ENCODE measurements at regions not wholly inside any gene's neighbourhood (a gene's known extent, or its start where the extent isn't known, plus 50 kb on each side); places are given as distances from the start of the nearest gene placed in this dataset.
"Not testable (repeated sequence)": the region's sequence is repeated elsewhere in the genome, so short reads cannot be mapped to it uniquely, and the experiment has no call there.

DNA sequence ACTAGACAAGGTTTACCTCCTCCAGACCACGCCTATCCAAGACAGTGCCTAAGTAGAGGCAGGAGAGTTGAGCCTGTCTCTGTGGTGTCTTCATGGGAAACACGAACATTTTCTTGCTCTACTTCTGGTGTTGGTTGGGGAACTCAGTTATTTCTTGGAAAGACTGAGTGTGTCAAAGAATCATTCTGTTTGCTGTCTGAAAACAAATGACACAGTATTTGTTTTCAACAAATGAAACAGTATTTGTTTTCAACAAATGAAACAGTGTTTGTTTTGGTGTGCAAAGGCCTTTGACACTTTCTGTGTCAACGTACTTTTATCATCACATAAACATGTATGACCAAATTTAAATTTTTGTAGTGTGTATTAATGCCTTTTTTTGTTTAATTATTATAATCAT, 416.5 kb upstream of the NPAP1 start:
- BruUV-seq (replicated peaks); H3K27ac ChIP-seq (ENCODE audit: low read length); CTCF ChIA-PET; POLR2A ChIA-PET (ENCODE audit: unreplicated experiment); H3F3A ChIP-seq (ENCODE audit: low read length, unreplicated experiment); H3K4me2 ChIP-seq (ENCODE audit: low read length); DNase-seq; H3K27me3 ChIP-seq (ENCODE audit: low read length); H3K79me2 ChIP-seq (ENCODE audit: low read length); H3K4me3 ChIP-seq (ENCODE audit: low read length); H3K4me1 ChIP-seq (ENCODE audit: insufficient read depth, low read length); intact Hi-C loops (cut with micrococcal nuclease); H3K9ac ChIP-seq (ENCODE audit: low read length); H3K9me2 ChIP-seq (replicated peaks; ENCODE audit: low read length); H3K36me3 ChIP-seq (ENCODE audit: low read depth, low read length); H4K20me1 ChIP-seq (ENCODE audit: low read length); ATAC-seq; H2AFZ ChIP-seq (ENCODE audit: low read length); H3K9me3 ChIP-seq (ENCODE audit: low read length): not testable (repeated sequence)

DNA sequence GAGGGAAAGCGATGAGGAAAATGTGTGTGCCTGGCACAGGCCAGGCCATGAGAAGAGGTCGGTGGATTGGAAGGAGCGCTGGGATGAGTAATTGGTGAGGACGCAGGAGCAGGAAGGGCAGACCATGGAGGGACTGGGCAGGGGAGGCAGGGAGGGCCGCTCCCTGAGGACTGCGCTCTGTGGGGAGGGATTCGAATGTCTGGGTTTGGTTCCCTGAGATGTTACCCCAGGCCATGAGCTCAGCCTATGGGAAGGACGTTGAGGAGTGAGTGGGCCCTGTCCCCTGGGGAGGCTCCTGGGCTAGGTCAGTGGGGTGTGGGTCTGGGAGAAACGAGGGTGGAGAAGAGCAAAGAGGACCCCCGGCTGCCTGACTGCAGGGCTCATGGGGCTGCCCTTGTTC, 415.2 kb upstream of the NPAP1 start:
- H3K4me2 ChIP-seq (ENCODE audit: low read length); POLR2A ChIA-PET (ENCODE audit: unreplicated experiment); H3K9ac ChIP-seq (ENCODE audit: low read length); H2AFZ ChIP-seq (ENCODE audit: low read length); H3K79me2 ChIP-seq (ENCODE audit: low read length); intact Hi-C loops (cut with micrococcal nuclease); ATAC-seq; H3K27ac ChIP-seq (ENCODE audit: low read length); BruUV-seq (replicated peaks); H3F3A ChIP-seq (ENCODE audit: low read length, unreplicated experiment); H3K36me3 ChIP-seq (ENCODE audit: low read depth, low read length); H3K9me3 ChIP-seq (ENCODE audit: low read length); H4K20me1 ChIP-seq (ENCODE audit: low read length); H3K9me2 ChIP-seq (replicated peaks; ENCODE audit: low read length); CTCF ChIA-PET; H3K27me3 ChIP-seq (ENCODE audit: low read length); H3K4me1 ChIP-seq (ENCODE audit: insufficient read depth, low read length); H3K4me3 ChIP-seq (ENCODE audit: low read length); DNase-seq: not testable (repeated sequence)

DNA sequence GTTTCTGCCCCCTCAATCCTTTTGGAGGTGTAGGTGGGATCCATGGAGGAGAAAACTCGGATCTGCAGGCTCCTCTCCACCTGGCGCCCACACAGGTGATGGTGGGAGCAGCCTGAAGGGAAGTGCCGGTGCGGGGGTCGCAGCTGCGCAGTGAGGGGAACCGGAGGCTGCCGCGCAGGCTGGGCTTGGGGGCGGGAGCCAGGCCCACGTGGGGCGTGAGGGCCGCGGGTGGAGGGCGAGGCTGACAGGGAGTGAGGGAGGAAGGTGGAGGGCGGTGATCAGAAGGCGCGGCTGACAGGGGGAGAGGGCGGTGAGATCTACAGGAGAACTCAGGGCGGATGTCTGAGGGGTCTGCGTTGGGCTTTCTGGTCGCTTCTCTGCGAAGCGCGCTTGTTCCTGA, 414.7 kb upstream of the NPAP1 start:
- intact Hi-C loops (cut with micrococcal nuclease), result not testable (repeated sequence)

DNA sequence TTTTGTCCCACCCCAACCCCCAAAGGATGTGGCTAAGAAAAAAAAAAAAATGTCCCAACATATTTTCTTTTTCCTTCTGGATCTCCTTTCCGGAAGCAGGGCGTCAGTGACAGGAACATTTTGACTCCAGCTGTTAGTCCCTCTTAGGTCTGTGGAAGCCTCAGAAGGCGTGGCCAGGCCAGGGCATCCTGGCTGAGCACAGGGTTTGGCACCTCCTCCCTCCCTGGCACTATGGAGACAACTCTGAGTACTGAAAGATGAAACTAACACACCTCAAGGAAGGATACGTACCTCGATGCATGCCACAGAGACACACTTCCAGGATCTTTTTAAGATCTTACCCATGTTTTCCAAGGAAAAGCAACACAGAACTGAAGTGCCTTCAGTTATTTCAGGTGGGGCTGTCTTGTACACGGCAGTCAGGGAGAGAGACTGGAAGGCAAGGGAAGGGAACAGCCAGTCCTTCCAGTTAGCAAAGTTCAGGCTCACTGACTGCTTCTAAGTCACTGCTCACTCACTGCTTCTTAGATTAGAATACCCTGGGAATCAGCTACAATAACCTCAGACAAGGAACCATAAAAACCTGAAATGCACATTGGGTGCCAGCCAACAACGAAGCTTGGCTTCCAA, 406.9 kb upstream of the NPAP1 start:
- DNase-seq; H3K4me3 ChIP-seq (ENCODE audit: low read length); H3F3A ChIP-seq (ENCODE audit: low read length, unreplicated experiment); intact Hi-C loops (cut with micrococcal nuclease); H4K20me1 ChIP-seq (ENCODE audit: low read length); H3K9me2 ChIP-seq (replicated peaks; ENCODE audit: low read length); ATAC-seq; H3K9ac ChIP-seq (ENCODE audit: low read length); CTCF ChIA-PET; BruUV-seq (replicated peaks); H3K4me1 ChIP-seq (ENCODE audit: insufficient read depth, low read length); H3K36me3 ChIP-seq (ENCODE audit: low read depth, low read length); POLR2A ChIA-PET (ENCODE audit: unreplicated experiment); H3K9me3 ChIP-seq (ENCODE audit: low read length); H3K27ac ChIP-seq (ENCODE audit: low read length); H3K27me3 ChIP-seq (ENCODE audit: low read length); H2AFZ ChIP-seq (ENCODE audit: low read length); H3K4me2 ChIP-seq (ENCODE audit: low read length); H3K79me2 ChIP-seq (ENCODE audit: low read length): not testable (repeated sequence)

More for the DNA sequence above, 414.7 kb upstream of the NPAP1 start:
- H3K79me2 ChIP-seq (ENCODE audit: low read length); CTCF ChIA-PET; H3K4me2 ChIP-seq (ENCODE audit: low read length); H3F3A ChIP-seq (ENCODE audit: low read length, unreplicated experiment); H3K4me3 ChIP-seq (ENCODE audit: low read length); H4K20me1 ChIP-seq (ENCODE audit: low read length); DNase-seq; H3K9me2 ChIP-seq (replicated peaks; ENCODE audit: low read length); H3K4me1 ChIP-seq (ENCODE audit: insufficient read depth, low read length); H3K36me3 ChIP-seq (ENCODE audit: low read depth, low read length); BruUV-seq (replicated peaks); H2AFZ ChIP-seq (ENCODE audit: low read length); H3K9ac ChIP-seq (ENCODE audit: low read length); H3K9me3 ChIP-seq (ENCODE audit: low read length); ATAC-seq; H3K27ac ChIP-seq (ENCODE audit: low read length); POLR2A ChIA-PET (ENCODE audit: unreplicated experiment); H3K27me3 ChIP-seq (ENCODE audit: low read length): not testable (repeated sequence)

DNA sequence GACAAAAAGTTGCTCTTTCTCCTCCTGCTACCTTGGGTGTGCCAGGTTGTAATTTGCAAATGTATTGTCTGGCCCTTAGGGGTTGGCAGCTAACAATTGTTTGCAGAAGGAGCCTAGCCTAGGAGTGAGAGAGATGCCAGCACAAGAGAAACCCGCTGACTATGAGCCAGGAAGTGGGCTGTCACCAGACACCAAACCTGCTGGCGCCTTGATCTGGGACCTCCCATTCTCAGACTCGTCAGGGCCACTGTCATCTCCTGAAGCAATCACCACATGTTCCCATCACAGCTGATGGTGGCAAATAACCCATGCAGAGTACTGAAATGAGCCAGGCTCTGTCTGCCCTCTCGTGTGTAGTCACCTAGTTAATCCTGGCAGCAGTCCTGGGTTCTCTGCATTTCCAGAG, 406.4 kb upstream of the NPAP1 start:
- Histone ChIP-seq H3K36me3 (ENCODE audit: low read depth, low read length) (no peaks in the 10 kb centered on the region), H4K20me1 (ENCODE audit: low read length) (no peaks in the 10 kb centered on the region), H3K4me2 (ENCODE audit: low read length) (no peak overlapping the region), H3F3A (ENCODE audit: low read length, unreplicated experiment) (no peaks in the 10 kb centered on the region), H3K4me3 (ENCODE audit: low read length) (no peak overlapping the region), H3K9me2 (replicated peaks; ENCODE audit: low read length) (no peaks in the 10 kb centered on the region), H3K9me3 (ENCODE audit: low read length) (no peaks in the 10 kb centered on the region), H3K27ac (ENCODE audit: low read length) (no peak overlapping the region), H3K79me2 (ENCODE audit: low read length) (no peaks in the 10 kb centered on the region), H3K9ac (ENCODE audit: low read length) (no peak overlapping the region), H3K4me1 (ENCODE audit: insufficient read depth, low read length) (no peaks in the 10 kb centered on the region), H2AFZ (ENCODE audit: low read length) (no peak overlapping the region), H3K27me3 (ENCODE audit: low read length) (no peaks in the 10 kb centered on the region)
- DNase-seq (no peak), ATAC-seq (no peak)
- TF ChIP-seq EZH2phosphoT487 (IDR thresholded peaks at IDR 0.05; ENCODE audit: borderline replicate concordance, low read length) (no peak), EZH2 (IDR thresholded peaks at IDR 0.05; ENCODE audit: low read length, unreplicated experiment) (no peak)
- TF ChIP-seq, protein P1, sequence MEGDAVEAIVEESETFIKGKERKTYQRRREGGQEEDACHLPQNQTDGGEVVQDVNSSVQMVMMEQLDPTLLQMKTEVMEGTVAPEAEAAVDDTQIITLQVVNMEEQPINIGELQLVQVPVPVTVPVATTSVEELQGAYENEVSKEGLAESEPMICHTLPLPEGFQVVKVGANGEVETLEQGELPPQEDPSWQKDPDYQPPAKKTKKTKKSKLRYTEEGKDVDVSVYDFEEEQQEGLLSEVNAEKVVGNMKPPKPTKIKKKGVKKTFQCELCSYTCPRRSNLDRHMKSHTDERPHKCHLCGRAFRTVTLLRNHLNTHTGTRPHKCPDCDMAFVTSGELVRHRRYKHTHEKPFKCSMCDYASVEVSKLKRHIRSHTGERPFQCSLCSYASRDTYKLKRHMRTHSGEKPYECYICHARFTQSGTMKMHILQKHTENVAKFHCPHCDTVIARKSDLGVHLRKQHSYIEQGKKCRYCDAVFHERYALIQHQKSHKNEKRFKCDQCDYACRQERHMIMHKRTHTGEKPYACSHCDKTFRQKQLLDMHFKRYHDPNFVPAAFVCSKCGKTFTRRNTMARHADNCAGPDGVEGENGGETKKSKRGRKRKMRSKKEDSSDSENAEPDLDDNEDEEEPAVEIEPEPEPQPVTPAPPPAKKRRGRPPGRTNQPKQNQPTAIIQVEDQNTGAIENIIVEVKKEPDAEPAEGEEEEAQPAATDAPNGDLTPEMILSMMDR (conservative IDR thresholded peaks at IDR 0.05; ENCODE audit: low read depth, low read length), result no peak
- intact Hi-C loops (cut with micrococcal nuclease), result no loop called here
- ChIA-PET CTCF (no interaction called here), POLR2A (ENCODE audit: unreplicated experiment) (no interaction called here)
- BruUV-seq (replicated peaks), result no TSS peak
